ES-I3 (cell line): ENCODE measurements at regions not wholly inside any gene's neighbourhood (a gene's known extent, or its start where the extent isn't known, plus 50 kb on each side); places are given as distances from the start of the nearest gene placed in this dataset.

ENCODE experiments used
- H3K36me3 ChIP-seq: 2 replicates; pipeline ENCODE4 v1.6.1; 2013; ENCODE audit warnings: mild to moderate bottlenecking, low read length, control low read depth, moderate library complexity; ENCODE audit not compliant: insufficient read depth
- H3K4me1 ChIP-seq: 2 replicates; pipeline ENCODE4 v1.6.1; 2013; ENCODE audit warnings: mild to moderate bottlenecking, control low read depth, low read length; ENCODE audit not compliant: insufficient read depth
- H3K9ac ChIP-seq: 2 replicates; pipeline ENCODE4 v1.6.1; 2013; ENCODE audit warnings: low read depth, mild to moderate bottlenecking, low read length, moderate library complexity
- H3K9me3 ChIP-seq: 2 replicates; pipeline ENCODE4 v1.6.1; 2013; ENCODE audit warnings: mild to moderate bottlenecking, low read length, moderate library complexity; ENCODE audit not compliant: control insufficient read depth, insufficient read depth

DNA sequence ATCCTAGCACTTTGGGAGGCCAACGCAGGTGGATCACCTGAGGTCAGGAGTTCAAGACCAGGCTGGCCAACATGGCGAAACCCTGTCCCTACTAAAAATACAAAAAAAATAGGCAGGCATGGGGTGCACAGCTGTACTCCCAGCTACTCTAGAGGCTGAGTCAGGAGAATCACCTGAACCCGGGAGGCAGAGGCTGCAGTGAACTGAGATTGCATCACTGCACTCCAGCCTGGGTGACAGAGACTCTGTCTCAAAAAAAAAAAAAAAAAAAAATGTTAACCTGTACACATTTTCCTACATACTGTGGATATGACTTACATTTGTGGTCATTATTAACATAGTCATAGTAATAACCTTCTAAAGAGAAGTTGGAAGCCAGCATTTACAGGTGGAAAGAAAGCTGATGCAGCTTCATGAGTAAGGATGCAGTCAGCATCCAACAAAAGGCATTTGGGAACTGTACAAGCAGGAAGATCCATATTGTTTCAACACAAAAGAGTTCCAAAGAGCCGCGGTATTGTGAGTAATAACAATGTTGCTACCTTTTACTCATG lies 186.2 kb downstream of the GPX5 start:
- no peaks in the 10 kb centered on the region for H3K36me3 ChIP-seq
- peaks cover 3% of the 10 kb centered on the region; the same call in 1 of the 2 replicates for H3K9me3 ChIP-seq
- H3K9ac ChIP-seq: no peak overlapping the region
- H3K4me1 ChIP-seq: no peaks in the 10 kb centered on the region

DNA sequence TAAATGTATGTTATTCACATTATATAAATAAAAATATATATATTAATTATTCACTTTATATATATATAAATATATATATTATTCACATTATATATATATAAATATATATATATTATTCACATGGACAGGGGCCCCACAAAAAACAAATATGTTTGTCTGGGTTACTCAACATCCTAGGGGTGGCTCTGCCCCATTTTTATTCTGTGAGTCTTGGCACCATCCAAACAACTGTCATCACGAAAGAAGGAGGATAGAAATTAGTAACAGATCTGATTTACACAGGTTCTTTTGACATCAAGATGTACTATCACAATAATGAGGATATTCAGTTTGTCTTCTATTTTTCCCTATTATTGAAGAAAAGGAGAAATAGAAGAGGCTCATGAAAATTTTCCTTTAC lies 187.3 kb downstream of the GPX5 start:
- no peak overlapping the region for H3K9ac ChIP-seq
- no peaks in the 10 kb centered on the region for H3K36me3 ChIP-seq
- no peaks in the 10 kb centered on the region for H3K9me3 ChIP-seq

GRCh38 chr6:28719275-28719940 lies 193.7 kb downstream of the GPX5 start:
- Histone ChIP-seq H3K9me3 (no peaks in the 10 kb centered on the region), H3K36me3 (no peaks in the 10 kb centered on the region), H3K9ac (peak overlapping the region; percentile 60; the same call in 1 of the 2 replicates), H3K4me1 (no peaks in the 10 kb centered on the region)

More for the DNA sequence above, 187.3 kb downstream of the GPX5 start:
- no peaks in the 10 kb centered on the region for H3K4me1 ChIP-seq

DNA sequence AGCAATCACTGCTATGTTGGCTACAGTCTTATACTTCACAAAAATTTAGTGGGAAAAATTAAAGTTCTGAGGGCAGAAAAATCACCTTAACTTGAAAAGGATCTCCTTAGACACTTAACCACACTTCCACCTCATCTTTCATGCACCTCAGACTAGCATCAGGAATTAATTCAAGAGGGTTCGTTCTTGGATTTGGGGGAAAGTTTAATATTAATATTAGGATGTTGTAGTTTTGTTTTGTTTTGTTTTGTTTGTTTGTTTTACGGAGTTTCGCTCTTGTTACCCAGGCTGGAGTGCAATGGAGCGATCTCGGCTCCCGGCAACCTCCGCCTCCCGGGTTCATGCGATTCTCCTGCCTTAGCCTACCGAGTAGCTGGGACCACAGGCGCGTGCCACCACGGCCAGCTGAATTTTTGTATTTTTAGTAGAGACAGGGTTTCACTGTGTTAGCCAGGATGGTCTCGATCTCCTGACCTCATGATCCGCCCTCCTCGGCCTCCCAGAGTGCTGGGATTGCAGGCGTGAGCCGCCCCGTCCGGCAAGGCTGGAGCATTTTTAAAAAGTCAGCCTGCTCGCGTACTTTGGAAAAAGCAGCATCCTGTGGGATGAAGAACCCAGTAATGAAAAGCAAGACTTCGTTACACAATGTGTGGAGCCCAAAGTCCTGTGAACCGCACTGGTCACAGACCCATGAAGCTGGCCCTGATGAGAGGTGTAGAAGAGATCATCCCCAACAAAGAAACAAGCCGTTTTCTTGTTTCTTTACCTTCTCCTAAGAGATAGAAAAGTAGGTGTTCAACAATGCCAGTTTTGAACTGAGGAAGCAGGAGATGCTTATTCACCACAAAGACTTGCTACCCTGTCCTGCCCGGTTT lies 194.9 kb downstream of the GPX5 start:
- H3K9ac ChIP-seq: peak overlapping the region; percentile 60; the same call in 1 of the 2 replicates
- H3K4me1 ChIP-seq: no peaks in the 10 kb centered on the region
- no peaks in the 10 kb centered on the region for H3K36me3 ChIP-seq
- no peaks in the 10 kb centered on the region for H3K9me3 ChIP-seq

DNA sequence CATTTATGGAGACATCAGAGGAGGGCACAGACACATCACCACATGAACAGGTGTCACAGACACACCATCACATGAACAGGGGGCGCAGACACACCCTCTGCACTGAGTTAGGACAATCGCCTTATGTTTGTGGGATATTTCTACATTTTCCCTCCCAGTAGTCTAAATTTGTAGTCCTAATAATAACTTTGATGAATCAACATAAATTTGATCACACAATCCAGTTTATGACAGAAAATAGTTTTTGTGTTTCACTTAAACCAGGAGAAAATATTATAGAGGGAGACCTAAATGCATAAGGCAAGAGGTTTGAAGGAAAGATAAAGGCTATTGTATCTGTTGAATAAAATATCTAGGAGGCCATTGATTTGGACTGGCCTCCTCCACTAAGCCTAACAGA lies 195.7 kb downstream of the GPX5 start:
- Histone ChIP-seq H3K9ac (no peak overlapping the region), H3K4me1 (no peaks in the 10 kb centered on the region), H3K9me3 (no peaks in the 10 kb centered on the region), H3K36me3 (no peaks in the 10 kb centered on the region)

- no peaks in the 10 kb centered on the region for H3K9me3 ChIP-seq
- no peaks in the 10 kb centered on the region for H3K4me1 ChIP-seq
- H3K9ac ChIP-seq: no peak overlapping the region
- no peaks in the 10 kb centered on the region for H3K36me3 ChIP-seq
These were observed 198.7 kb downstream of the GPX5 start for GRCh38 chr6:28724395-28724794.

DNA sequence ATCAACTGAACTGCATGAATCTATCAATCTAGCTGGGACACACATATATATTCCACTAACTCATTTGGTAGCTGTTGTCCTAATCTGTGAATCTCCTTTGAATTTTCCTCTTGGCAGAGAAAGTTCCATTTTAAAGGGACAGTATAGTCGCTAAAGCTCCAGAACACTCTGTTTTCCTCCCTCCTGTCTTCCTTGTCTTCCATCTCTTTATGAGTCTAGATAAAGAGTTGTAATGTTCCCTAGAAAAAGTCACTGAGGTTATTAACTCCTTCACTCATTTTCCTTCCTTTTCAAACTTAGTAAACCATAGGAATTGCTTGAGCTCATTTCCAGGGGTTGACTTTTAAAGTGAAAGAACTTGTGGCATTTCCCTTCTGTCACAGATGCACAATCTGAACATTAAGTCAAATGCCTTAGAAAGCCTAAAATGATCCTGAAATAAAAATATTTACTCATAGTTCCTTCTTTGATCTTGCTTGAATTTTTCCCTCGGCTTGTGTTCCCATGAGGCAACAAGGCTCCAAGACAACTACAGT lies 198.4 kb downstream of the TRIM27 start:
- Histone ChIP-seq H3K36me3 (no peaks in the 10 kb centered on the region), H3K4me1 (no peaks in the 10 kb centered on the region), H3K9ac (no peak overlapping the region; the same call in 1 of the 2 replicates), H3K9me3 (no peaks in the 10 kb centered on the region)

DNA sequence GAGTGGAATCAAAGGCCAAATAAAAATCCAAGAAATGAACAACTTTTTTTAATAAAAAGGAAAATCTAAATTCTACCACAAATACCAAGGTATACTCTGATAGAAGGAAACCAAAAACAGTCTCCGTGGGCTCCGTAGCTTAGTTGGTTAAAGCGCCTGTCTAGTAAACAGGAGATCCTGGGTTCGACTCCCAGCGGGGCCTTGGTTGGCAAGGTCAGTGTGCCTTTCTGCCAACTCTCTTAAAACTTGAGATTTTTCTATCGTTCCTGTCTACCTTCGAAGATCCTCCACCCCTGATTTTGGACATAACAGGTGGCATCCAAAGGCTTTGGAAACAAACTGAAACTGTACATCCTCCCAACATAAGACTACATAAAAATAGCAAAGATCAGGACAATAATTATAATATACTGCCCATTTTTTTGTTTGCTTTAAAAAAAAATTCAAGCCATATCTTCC lies 197.9 kb downstream of the TRIM27 start:
- no peaks in the 10 kb centered on the region for H3K36me3 ChIP-seq
- no peak overlapping the region; the same call in 1 of the 2 replicates for H3K9ac ChIP-seq
- H3K4me1 ChIP-seq: no peaks in the 10 kb centered on the region
- H3K9me3 ChIP-seq: no peaks in the 10 kb centered on the region

DNA sequence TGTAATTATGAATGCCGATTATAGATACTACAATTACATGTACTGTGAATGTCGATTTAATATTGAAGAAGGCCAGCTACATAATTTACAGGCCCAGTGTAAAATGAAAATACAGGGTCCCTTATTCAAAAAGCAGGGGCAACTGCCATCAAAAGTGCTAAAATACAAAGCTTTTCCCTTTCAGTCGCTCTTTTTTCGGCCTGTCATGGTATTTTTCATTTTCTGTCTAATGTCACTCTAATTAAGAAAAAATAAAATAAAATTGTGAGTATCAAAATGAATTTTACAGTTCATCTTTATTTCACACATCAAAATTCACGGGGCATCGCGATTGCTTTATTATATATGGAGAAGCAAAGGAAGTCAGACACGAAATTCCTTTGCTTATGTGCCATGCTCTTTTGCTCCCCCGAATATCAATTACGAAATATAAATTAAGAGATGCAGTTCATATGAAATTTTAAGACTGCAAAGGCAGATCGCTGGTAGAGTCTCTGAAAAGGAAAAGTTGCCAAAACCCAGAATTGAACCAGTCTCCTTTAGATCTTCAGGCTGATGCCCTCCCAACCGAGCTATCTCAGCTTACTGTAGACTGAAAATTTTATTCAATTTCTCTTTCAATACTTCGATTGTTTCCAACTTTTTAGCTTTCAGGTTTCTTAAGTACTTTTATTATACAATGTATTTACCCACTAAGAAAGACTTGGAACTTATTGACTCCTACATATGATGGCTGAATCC lies 197.0 kb downstream of the TRIM27 start:
- no peaks in the 10 kb centered on the region for H3K9me3 ChIP-seq
- H3K36me3 ChIP-seq: no peaks in the 10 kb centered on the region
- H3K4me1 ChIP-seq: no peaks in the 10 kb centered on the region
- H3K9ac ChIP-seq: no peak overlapping the region

DNA sequence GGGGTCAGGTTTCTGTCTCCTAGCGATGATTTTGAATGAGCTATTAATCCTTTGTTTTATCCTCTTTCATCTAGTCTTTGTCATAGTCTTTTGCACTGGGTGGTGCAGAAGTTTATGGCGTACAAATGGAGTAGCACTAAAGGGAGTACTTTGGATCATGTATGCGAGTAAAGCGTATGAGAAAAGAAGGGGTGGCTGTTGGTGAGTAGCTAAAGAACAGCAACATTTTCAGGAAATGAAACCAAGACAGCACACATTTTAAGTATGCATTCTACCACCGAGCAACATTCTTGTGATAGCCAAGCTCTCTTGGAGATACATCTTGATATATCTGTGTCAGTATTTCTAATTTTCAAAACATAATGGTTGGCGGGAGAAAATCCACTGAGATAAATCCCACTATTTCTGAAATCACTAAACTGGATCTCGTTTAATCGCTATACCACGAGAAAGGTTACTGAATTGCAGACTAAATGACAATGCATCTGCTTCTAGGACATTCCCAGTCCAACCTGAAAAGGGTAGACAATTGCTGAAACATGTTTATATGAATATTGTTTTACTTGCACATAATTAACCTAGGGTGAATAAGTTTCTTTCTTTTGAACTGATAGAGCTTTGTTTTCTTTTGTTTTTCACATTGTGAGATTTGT lies 196.1 kb downstream of the TRIM27 start:
- H3K4me1 ChIP-seq: no peaks in the 10 kb centered on the region
- no peaks in the 10 kb centered on the region for H3K9me3 ChIP-seq
- H3K36me3 ChIP-seq: no peaks in the 10 kb centered on the region
- H3K9ac ChIP-seq: no peak overlapping the region

- no peaks in the 10 kb centered on the region for H3K9me3 ChIP-seq
- peak overlapping the region; percentile 50; the same call in 1 of the 2 replicates for H3K9ac ChIP-seq
- no peaks in the 10 kb centered on the region for H3K36me3 ChIP-seq
- H3K4me1 ChIP-seq: no peaks in the 10 kb centered on the region
These were observed 194.0 kb downstream of the TRIM27 start for GRCh38 chr6:28729501-28730402.

DNA sequence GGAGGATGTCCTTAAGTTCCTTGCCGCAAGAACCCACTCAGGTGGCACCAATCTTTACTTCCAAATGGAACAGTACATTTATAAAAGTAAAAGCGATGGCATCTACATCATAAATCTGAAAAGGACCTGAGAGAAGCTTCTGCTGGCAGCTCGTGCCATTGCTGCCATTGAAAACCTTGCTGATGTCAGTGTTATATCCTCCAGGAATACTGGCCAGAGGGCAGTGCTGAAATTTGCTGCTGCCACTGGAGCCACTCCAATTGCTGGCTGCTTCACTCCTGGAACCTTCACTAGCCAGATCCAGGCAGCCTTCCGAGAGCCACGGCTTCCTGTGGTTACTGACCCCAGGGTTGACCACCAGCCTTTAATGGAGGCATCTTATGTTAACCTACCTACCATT lies 191.7 kb downstream of the TRIM27 start:
- Histone ChIP-seq H3K9me3 (no peaks in the 10 kb centered on the region), H3K4me1 (no peaks in the 10 kb centered on the region), H3K36me3 (no peaks in the 10 kb centered on the region), H3K9ac (no peak overlapping the region)

- H3K36me3 ChIP-seq: no peaks in the 10 kb centered on the region
- no peaks in the 10 kb centered on the region for H3K9me3 ChIP-seq
- H3K4me1 ChIP-seq: peaks cover 4% of the 10 kb centered on the region; the same call in 1 of the 2 replicates
- no peak overlapping the region for H3K9ac ChIP-seq
These were observed 189.3 kb downstream of the TRIM27 start for GRCh38 chr6:28734443-28734959.
